NCI-H1694 treated with DMSO at 0.1 percent for 48 hours (cell line): ENCODE measurements at regions not wholly inside any gene's neighbourhood (a gene's known extent, or its start where the extent isn't known, plus 50 kb on each side); places are given as distances from the start of the nearest gene placed in this dataset.
A peak's percentile ranks its signal among the peaks of the same experiment; 100 is the strongest.
"Not testable (repeated sequence)": the region's sequence is repeated elsewhere in the genome, so short reads cannot be mapped to it uniquely, and the experiment has no call there.

Source experiments
- DNase-seq: peaks from one replicate; lab custom pipeline; 2025; lab: John Stamatoyannopoulos, UW

DNA sequence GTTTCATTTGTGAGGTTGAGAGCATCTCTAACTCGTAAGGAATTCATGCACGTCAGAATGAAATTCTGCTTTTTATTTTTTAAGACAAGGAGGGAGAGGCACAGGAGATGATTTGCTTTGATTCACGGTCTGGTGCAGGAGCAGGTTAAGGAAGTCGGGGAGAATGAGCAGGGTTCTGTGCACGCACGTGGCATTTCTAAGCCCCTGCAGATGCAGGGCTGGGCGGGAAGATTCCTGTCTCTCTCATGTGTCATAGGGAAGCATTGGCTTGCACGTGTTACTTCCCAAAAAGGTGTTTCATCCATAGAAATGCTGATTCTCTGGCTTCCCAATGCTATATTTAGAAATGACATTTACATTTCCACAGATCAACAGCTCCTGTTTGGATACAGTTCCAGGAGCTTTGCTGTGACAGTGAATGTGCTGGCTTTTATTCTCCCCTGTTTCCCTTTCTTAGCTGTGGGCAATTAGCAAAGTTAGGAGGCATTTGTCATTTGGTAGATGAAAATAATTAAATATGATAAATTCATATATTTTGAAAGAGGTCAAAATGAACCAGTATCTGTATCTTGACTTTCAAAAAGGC, 119.7 kb upstream of the ZFP64 start:
- DNase-seq: no peak

DNA sequence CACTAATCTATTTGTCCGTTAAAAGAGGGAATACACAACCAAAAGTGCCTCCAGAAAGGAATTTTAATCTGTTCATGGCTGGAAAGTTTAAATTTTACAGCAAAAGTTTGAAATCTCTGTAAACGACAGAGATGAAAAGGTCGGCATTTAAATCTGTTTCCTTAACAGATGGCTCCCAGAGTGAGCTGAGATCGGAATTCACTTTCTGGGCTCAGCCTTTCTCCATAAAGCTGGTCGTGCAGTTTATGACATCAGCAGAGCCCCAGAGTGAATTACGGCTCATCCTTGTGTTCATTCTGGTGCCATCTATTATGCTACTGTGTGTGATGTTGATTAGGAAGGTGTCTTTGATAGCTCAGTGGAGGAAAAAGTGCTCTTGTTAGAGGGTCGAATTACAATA, 117.6 kb upstream of the ZFP64 start:
- DNase-seq: no peak

DNA sequence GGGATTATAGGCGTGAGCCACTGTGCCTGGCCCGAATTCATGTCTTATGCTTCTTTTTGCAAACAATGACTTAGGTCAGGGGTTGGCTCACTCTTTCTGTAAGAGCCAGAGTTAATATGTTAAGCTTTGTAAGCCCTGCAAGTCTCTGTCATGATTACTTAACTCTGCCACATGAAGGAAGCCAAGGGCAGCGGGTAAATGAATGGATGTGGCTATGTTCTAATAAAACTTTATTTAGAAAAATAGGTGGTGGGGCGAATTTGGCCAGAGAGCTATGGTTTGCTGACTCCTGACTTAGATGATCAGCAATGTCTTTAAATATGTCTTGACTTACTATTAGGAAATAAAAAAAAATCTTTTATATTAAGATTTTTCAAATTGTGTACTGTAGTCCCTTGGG, 114.9 kb upstream of the ZFP64 start:
- no peak for DNase-seq

DNA sequence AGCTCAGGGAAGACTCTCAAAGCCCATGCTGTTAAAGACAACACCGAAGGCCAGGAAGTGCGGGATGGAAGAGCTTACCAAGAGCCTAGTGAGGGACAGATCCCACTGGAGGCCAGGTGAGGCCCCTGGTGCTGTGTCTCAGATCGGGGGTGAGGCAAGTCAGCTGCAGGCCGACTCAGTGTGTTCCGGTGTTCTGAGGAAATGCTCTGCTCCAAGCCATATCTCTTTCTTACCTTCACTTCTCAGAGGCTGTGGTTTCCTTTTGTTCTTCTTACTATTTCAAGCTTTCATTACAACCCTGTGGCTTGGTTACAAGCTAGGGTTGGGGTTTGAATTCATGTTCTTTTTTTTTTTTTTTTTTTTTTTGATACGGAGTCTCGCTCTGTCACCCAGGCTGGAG, 114.3 kb upstream of the ZFP64 start:
- DNase-seq: no peak

DNA sequence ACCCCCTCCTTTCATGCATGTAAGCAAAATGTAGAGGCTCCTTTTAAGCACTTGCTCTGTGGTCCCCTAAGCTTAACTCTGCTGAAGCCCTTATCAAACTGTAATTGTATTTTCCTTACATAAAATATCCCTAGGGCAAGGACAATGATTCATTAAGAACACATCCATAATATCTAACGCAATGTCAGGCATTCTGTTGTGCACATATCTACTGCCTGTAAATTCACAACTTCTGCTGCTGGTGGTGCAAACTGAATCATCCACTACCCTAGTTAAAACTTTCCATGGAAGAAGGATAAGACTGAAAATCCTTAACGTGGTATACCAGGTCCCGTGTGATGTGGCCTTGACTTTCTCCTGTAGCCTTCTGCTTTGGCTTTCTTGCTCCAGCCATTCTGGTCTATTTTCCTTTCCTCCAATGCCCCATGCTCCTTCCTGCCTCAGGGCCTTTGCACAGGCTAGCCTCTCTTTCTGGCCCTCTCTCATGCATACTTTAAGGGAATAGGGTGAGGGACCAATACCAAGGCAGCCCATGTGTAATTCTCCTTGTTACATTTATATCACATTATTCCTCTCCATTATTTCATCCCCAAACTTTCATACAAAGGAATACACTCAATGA, 113.6 kb upstream of the ZFP64 start:
- no peak for DNase-seq

DNA sequence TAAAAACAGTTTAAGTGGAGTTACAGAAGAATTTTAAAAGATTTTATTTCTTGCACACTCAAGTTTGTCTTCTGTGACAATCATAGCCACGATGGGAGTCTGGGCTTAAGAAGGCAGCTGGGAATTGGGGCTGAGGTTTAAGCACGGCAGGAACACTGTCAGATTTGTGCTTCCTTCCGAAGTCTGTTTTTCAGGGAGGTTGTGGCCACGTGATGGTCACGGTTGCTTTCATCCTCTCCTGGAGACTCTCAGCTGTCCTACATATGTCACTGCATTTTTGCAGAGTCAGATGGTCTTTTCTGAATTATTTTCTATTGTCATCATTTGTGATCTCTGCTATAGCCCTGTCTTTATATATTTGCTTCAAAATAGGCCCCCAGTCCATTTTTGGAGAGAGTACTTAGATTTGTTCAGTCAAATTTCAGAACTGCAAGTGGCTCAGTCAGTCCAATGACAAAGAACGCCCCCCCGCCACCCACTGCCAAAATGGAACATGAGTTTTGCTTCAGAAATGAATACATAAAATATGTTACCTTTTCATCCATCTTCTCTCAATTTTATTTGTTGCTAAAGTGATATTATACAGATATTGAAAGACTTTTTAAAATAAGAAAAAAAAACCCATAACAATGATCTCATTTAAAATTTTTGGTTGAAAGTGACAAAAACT, 111.8 kb upstream of the ZFP64 start:
- no peak for DNase-seq

DNA sequence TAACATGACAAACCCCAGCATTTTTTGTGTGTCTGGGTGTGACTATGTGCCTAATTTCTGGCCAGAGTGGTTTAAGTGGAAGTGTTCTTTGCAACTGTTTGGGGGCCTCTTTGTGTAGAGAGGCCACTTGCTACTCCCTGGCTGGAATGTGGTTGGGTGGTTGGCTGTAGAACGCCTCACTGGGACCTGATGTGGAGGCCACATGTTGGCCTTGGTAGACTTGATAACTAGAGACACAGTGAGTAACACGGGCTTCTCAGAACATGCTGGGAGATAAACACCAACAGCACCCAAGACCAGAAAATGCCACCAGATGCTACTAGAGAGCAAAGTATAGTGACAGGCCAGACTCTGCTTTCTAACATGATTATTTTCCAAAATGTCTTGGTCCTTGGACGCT, 111.2 kb upstream of the ZFP64 start:
- DNase-seq: no peak

DNA sequence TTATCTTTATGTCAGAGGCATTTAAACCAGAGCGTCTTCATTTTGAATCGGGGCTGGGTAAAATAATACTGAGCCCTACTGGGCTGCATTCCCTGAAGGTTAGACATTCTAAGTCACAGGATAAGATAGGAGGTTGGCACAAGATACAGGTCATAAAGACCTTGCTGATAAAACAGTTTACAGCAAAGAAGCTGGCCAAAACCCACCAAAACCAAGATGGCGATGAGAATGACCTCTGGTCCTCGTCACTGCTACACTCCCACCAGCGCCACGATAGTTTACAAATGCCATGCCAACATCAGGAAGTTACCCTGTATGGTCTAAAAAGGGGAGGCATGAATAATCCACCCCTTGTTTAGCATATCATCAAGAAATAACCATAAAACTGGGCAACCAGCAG, 110.5 kb upstream of the ZFP64 start:
- not testable (repeated sequence) for DNase-seq

DNA sequence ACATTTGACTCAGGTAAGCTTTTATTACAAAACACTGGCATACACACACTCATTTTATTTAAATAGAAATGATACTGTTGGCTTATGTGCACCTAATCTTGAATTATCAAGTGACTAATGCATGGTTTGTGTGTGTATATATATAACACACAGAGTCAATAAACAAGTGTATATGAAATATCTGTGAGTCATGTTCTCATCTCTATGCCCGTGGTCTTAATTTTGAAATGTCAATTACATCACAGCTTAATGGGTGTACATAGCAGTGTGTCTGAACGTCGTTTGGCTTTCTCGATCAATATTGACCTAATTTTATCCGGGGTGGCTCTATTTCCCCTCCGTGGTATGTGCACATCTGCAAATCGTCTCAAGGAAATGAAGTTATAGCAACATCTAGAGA, 104.0 kb upstream of the ZFP64 start:
- DNase-seq: no peak

DNA sequence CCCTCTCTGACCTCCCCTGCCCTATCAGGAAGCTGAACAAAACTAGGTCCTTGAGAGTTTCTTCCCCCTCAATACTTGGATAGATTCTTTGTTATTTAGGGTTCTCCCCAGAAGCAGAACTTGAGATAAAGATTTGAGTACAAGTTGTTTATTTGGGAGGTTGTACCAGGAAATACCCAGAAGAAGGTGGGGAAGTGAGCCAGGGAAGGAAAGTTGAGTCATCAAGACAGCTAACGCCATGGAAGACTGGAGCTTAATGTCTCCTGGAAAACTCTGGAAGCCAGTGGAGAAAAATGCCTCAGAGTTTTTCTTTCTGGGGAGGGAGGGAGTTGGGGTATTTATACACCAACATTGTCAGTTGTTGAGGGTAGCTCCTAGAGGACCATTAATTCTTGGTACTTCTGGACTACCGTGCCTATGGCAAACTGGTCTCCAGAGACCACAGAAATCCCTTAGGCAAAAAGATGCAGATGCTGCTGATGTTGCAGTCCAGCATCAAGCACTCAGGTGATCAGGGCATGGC, 102.6 kb upstream of the ZFP64 start:
- DNase-seq: no peak

DNA sequence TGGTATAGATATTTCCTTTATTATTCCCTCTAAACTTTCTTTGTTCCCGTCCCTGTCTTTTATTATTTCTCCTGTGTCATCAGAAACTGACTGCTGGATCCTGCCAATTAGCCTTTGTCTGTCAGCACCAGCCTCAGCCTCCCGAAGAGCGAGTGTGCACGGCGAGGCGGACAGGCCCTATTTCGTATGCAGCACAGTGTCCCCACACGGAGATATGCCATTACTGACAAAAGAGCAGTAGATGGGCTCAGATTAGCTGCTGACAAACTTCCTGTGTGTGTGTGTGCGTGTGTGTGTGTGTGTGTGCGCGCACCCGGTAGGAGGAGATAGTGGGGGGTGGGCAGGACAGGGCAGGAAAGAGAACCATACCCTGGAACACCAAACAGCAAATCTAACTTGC, 99.5 kb upstream of the ZFP64 start:
- DNase-seq: no peak

DNA sequence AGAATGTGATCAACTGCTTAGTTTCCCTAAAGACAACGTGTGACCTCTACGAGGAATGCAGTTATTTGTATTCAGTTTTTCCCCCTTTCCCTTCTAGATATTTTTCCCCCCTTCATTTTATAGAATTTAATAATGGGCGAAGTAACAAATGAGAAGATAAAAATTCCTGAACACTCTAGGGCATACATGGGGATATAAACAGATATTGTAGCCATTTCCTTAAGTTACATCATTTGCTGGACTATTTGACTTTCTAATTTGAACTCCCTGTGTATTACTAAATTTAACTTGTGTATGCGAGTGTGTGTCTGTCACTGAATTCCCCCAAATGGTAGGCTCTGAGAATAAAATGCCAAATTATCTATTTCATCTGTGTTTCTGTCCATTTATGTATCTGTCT, 99.0 kb upstream of the ZFP64 start:
- DNase-seq: no peak

DNA sequence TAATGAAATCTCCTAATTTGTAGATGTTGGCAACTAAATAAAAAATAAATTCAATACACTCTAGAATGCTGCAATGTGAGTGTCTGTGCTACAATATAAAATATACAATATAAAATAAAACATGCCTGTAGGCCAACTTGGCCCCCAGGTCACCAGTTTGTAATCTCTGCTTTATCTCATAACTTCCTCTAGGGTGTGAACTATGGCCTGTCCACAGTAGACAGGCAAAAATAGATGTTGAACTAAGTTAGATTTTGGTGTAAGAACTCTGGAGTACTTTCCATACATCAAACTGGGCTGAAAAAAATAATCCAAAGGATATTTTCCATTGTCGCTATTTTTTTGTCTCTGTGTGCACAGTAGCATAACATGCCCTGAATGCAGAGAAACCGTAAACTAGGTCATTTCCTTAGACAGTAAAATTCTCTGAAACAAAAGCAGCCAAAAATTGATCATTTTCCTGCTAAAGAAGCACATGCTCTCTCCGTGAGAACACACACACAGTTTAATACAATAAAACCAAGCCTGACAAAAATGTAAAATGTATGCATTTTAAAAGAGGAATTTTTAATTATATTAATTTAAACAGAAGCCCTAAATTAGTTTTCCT, 98.5 kb upstream of the ZFP64 start:
- no peak for DNase-seq

DNA sequence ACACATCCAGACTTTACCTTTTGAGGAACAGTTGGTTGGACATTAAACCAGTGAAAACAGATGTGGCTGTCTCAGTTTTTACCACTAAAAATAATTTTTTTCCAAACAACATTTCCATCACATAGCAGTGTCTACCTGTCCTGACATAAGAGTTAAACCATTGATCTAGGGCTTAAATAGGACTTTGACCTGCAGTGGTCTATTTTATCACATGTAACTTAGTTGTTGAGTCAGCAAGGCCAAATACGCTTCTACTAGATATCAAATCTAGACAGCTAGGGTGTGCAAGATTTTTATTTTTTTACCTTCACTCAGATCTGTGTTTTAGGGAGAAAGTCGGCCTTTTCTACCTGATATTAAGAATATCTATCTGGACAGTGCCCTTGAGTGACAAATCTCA, 88.8 kb upstream of the ZFP64 start:
- no peak for DNase-seq

DNA sequence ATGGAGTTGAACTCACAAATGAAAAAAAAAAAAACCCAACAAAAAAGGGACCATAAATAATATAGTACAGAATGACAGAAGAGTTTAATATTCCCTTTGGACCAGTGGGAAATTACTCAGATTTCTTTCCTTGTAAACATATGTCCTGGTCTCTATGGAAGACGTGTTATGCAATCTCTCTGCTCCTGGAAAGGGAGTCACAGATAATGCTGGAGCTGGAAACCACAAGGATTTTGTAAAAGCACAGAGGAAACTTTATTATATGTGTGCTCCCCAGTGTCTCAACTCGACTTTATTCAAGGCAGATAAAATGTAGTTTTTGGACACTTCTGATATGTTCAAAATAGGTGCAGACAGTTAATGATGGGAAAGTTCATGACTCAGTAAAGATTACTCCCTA, 88.1 kb upstream of the ZFP64 start:
- DNase-seq: no peak

DNA sequence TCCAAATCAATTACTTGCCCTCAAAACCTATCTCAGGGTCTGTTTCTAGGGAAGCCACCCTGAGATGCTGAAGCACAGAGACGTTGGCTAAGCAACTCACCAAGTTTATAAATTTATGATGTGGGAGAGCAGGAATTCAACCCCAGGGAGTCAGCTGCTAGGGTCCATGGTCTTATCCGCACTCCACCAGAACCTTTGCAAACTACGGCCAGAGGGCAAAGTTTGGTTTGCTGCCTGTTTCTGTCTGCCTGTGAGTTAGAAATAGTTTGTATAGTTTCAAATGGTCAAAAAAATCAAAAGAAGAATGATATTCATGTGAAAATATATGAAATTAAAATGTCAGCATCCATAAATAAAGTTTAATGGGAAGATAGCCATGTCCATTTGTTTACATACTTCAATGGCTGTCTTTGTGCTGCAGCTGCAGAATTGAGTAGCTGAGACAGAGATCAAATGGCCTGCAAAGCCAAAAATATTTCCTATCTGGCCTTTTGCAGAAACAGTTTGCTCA, 83.7 kb upstream of the ZFP64 start:
- no peak for DNase-seq

DNA sequence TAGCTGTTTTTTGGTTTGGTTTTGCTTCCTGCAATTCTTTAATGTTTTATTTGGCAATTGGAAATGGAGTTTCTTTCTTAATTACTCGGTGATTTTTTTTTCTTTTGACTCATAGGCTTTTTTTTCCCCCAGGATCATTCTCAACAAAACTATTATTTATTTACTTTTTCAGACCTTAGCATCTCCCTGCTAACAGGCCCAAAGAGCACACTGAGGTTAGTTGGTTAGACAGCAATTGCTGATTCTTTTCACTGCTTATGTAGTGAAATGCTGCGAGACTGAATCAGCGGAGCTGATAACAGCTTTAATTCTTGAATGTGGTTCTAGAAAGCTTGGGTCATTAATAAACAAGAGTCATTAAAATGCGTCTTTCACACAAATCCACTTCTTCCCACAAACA, 79.1 kb upstream of the ZFP64 start:
- no peak for DNase-seq

DNA sequence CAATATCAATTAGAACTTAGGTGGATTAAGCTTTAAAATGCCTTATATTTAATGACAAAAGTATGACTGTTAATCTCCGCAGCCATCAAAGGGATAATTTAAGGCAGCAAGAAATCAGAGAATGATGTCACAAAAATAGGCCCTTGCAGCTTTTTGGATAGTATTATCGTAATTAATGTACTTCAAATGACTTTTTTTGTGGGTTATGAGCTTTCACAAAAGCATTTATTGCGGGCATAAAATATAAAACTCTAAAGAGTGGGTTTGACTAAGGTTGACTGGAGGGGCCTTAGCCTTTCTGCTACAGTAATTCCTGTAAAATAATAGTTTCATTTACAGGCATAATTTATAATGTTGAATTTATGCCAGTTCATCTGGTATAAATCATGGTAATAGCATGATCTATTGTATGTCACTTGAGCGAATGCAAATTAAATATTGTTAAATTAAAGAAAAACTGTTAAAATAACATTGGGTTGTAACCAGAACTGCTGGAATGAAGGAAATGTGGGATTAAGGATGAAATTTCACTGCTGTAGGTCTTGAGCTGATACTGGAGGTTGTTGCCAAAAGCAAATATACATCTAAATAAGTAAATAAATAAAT, 78.5 kb upstream of the ZFP64 start:
- no peak for DNase-seq

DNA sequence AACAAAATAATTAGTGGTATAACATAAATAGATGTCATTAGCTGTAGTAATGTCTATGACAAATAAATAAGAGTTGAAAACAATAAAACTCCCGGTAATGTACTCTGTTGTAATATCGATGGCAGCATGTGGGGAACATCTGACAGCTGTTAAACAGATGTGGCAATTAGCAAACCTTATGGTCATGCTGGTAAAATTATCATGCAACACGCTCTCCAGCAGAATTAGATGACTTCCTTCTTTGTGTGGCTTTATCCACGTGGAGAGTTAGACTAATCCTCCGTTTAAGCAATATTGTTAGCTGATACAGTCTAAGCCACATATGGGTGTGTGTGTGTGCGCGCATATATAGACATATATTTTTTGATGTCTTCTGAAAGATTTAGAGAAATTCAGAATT, 77.7 kb upstream of the ZFP64 start:
- peak; percentile 65 for DNase-seq

DNA sequence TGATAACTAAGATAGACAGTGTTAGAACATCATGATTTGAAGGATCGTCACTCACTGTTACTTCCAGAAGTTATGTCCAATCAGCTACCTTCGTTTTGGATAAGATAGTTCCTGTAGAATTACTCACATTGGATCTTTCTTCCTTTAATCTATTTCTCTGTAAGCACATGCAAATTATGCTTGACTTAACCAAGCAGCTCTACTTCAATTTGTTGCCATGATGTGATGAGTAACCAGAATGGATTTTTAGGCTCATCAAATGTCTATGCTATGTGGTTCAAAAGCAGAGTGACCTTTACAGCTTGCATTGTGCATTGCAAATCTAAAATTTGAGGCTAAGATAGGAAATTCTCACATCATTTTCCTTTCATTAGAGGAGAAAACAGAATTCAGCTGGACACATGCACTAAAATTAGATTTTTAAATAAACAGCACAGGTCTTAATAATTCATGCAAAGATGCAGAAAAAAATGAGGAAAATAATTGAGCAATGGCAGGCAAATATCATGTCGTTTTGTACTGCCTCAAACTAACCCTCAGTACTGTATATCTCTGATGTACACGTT, 76.7 kb upstream of the ZFP64 start:
- no peak for DNase-seq

DNA sequence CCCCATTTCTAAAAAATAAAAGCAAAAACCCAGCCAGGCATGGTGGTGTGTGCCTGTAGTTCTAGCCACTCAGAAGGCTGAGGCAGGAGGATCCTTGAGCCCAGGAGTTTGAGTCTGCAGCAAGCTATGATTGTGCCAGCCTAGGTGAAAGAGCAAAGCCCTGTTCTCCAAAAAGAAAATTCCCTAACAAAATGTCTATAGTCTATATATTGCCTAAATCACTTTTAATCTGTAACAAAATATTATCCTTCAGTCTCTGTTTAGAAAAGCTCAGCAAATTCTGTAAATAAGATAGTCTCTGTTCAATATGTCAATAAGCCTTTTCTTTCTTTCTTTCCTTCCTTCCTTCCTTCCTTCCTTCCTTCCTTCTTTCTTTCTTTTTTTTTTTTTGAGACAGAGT, 75.8 kb upstream of the ZFP64 start:
- DNase-seq: no peak

DNA sequence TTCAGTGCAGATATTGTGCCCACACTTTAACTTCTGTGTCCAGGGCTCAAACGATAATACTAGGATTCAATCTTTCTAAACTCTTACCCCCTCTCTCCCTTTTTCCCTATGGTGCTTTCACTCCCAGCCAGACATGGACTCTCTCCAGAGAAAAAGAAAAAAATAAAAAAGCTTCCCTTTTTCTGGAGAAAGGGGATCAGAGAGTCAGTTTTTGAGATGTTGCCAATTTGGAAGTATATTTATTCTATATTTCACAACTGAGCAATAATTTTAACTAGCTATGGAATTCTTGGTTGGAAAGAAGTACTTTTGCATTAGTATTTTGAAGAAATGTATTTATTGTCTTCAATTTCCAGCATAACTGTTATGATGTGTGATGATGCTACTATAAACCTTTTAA, 72.2 kb upstream of the ZFP64 start:
- DNase-seq: no peak
